Fibroblast of lung (primary cell): ENCODE measurements at regions not wholly inside any gene's neighbourhood (a gene's known extent, or its start where the extent isn't known, plus 50 kb on each side); places are given as distances from the start of the nearest gene placed in this dataset.

Experiments
- EZH2 ChIP-seq: IDR thresholded peaks from 2 replicates; pipeline ENCODE4 v1.5.1; 2012; ENCODE audit warnings: low read length, control low read depth, mild to moderate bottlenecking; ENCODE audit errors: missing control alignments
- TF ChIP-seq, protein P1 (sequence below), 2 donors: IDR thresholded peaks in 1 of 2; conservative IDR thresholded peaks in 1 of 2; 1 replicate in 1 of 2; 2 replicates in 1 of 2; pipeline ENCODE4 v1.5.1; 2011 to 2012; ENCODE audit warnings: low read length in 2 of 2, control low read depth in 1 of 2, inconsistent platforms in 1 of 2, low read depth in 1 of 2, mild to moderate bottlenecking in 1 of 2

- TF ChIP-seq, protein P1, sequence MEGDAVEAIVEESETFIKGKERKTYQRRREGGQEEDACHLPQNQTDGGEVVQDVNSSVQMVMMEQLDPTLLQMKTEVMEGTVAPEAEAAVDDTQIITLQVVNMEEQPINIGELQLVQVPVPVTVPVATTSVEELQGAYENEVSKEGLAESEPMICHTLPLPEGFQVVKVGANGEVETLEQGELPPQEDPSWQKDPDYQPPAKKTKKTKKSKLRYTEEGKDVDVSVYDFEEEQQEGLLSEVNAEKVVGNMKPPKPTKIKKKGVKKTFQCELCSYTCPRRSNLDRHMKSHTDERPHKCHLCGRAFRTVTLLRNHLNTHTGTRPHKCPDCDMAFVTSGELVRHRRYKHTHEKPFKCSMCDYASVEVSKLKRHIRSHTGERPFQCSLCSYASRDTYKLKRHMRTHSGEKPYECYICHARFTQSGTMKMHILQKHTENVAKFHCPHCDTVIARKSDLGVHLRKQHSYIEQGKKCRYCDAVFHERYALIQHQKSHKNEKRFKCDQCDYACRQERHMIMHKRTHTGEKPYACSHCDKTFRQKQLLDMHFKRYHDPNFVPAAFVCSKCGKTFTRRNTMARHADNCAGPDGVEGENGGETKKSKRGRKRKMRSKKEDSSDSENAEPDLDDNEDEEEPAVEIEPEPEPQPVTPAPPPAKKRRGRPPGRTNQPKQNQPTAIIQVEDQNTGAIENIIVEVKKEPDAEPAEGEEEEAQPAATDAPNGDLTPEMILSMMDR (conservative IDR thresholded peaks at IDR 0.05 in 1 of 2, IDR thresholded peaks at IDR 0.05 in 1 of 2; ENCODE audit: low read depth in 1 of 2, low read length in 2 of 2): no peak
- no peak for TF ChIP-seq EZH2
Measured at GRCh38 chr20:21788082-21788481, 82.6 kb downstream of the PAX1 start.
